ENCODE measurements at regions not wholly inside any gene's neighbourhood (a gene's known extent, or its start where the extent isn't known, plus 50 kb on each side); places are given as distances from the start of the nearest gene placed in this dataset.

GRCh38 chr18:75898651-75899050 lies 471.1 kb upstream of the SMIM21 start:
- H3K27ac ChIP-seq (ENCODE audit: extremely low read depth, low read depth, low read length): no peak overlapping the region
- H3K4me3 ChIP-seq: no peak overlapping the region
- no peaks in the 10 kb centered on the region for H3K27me3 ChIP-seq (ENCODE audit: control insufficient read depth in 2 of 2, insufficient read depth in 2 of 2, low read length in 2 of 2)
- ChIA-PET CTCF (ENCODE audit: low intra/inter-chr PET ratio) (no interaction called here), POLR2A (no interaction called here)
- no peaks in the 10 kb centered on the region for H4K20me1 ChIP-seq (replicated peaks; ENCODE audit: control insufficient read depth, insufficient read depth, low read length)
- no peaks in the 10 kb centered on the region for H3K36me3 ChIP-seq (ENCODE audit: control insufficient read depth, insufficient read depth, low read length)
- H3K9ac ChIP-seq (ENCODE audit: insufficient read depth in 1 of 2, low read depth in 2 of 2, low read length in 2 of 2): no peak overlapping the region
- BruUV-seq (replicated peaks): no TSS peak
- H3K9me3 ChIP-seq (replicated peaks; ENCODE audit: control insufficient read depth, insufficient read depth, low read depth, low read length): no peaks in the 10 kb centered on the region
- 0% methylated on average over 3 of the region's 4 CpGs for WGBS (ENCODE audit: insufficient coverage, low coverage, missing lambda C conversion rate)
- DNase-seq (ENCODE audit: extremely low read depth in 1 of 4, low spot score in 3 of 4) (no peak), ATAC-seq (no peak), FAIRE-seq (no peak)
- H3K9me1 ChIP-seq (ENCODE audit: control insufficient read depth, insufficient read depth, low read length): no peaks in the 10 kb centered on the region
- no peak overlapping the region for H2AFZ ChIP-seq (ENCODE audit: low read depth, low read length)
- TF ChIP-seq RNF2 (IDR thresholded peaks at IDR 0.05): no peak
- no peaks in the 10 kb centered on the region for H3K79me2 ChIP-seq (ENCODE audit: control insufficient read depth, insufficient read depth, low read length)
- in situ Hi-C loops (cut with MboI) (no loop called here), intact Hi-C loops (cut with micrococcal nuclease) (no loop called here)
- H3K4me1 ChIP-seq (replicated peaks in 1 of 2; ENCODE audit: control insufficient read depth in 2 of 2, insufficient read depth in 2 of 2, low read length in 2 of 2): no peaks in the 10 kb centered on the region
- H3K4me2 ChIP-seq (ENCODE audit: insufficient read depth, low read length): no peak overlapping the region

GRCh38 chr18:75897386-75897785 lies 469.9 kb upstream of the SMIM21 start:
- Histone ChIP-seq H4K20me1 (replicated peaks; ENCODE audit: control insufficient read depth, insufficient read depth, low read length) (no peaks in the 10 kb centered on the region), H3K27me3 (ENCODE audit: control insufficient read depth in 2 of 2, insufficient read depth in 2 of 2, low read length in 2 of 2) (no peaks in the 10 kb centered on the region), H3K9me3 (replicated peaks; ENCODE audit: control insufficient read depth, insufficient read depth, low read depth, low read length) (no peaks in the 10 kb centered on the region), H2AFZ (ENCODE audit: low read depth, low read length) (no peak overlapping the region), H3K9me1 (ENCODE audit: control insufficient read depth, insufficient read depth, low read length) (no peaks in the 10 kb centered on the region), H3K27ac (ENCODE audit: extremely low read depth, low read depth, low read length) (no peak overlapping the region), H3K4me1 (replicated peaks in 1 of 2; ENCODE audit: control insufficient read depth in 2 of 2, insufficient read depth in 2 of 2, low read length in 2 of 2) (no peaks in the 10 kb centered on the region), H3K36me3 (ENCODE audit: control insufficient read depth, insufficient read depth, low read length) (no peaks in the 10 kb centered on the region), H3K79me2 (ENCODE audit: control insufficient read depth, insufficient read depth, low read length) (no peaks in the 10 kb centered on the region), H3K4me3 (no peak overlapping the region), H3K4me2 (ENCODE audit: insufficient read depth, low read length) (no peak overlapping the region), H3K9ac (ENCODE audit: insufficient read depth in 1 of 2, low read depth in 2 of 2, low read length in 2 of 2) (no peak overlapping the region)
- in situ Hi-C loops (cut with MboI): no loop called here
- DNase-seq (ENCODE audit: extremely low read depth in 1 of 4, low spot score in 3 of 4) (no peak), ATAC-seq (no peak), FAIRE-seq (no peak)
- POLR2A ChIA-PET: no interaction called here
- 0% methylated on average over 7 of the region's 7 CpGs for WGBS (ENCODE audit: insufficient coverage, low coverage, missing lambda C conversion rate)
- intact Hi-C loops (cut with micrococcal nuclease): no loop called here
- BruUV-seq (replicated peaks): no TSS peak
- CTCF ChIA-PET (ENCODE audit: low intra/inter-chr PET ratio): interaction anchor here (0.7 kb wide), 1 partner anchor 176 kb away, joined by 3 read pairs; no protein-coding TSS in a partner anchor
- TF ChIP-seq SMARCE1 (IDR thresholded peaks at IDR 0.05) (no peak), BRF2 (IDR thresholded peaks at IDR 0.05; ENCODE audit: borderline replicate concordance, insufficient read depth, insufficient read length) (no peak), NONO (IDR thresholded peaks at IDR 0.05; ENCODE audit: low read depth in 2 of 2, low read length in 1 of 2) (no peak), XRCC3 (IDR thresholded peaks at IDR 0.05) (no peak), ZNF561 (CRISPR knock-in tag; conservative IDR thresholded peaks at IDR 0.05) (no peak), CXXC5 (CRISPR knock-in tag; IDR thresholded peaks at IDR 0.05) (no peak), PRPF4 (IDR thresholded peaks at IDR 0.05; ENCODE audit: insufficient read depth, low read depth, low read length, poor library complexity, severe bottlenecking) (no peak), ARID4B (CRISPR knock-in tag; IDR thresholded peaks at IDR 0.05) (no peak), ELF1 (tag; IDR thresholded peaks at IDR 0.05) (no peak), STAT5B (CRISPR knock-in tag; IDR thresholded peaks at IDR 0.05) (no peak), E2F3 (CRISPR knock-in tag; IDR thresholded peaks at IDR 0.05) (no peak), SMAD4 (CRISPR knock-in tag; conservative IDR thresholded peaks at IDR 0.05) (no peak)

Measured in K562 (cell line).